SK-N-SH (cell line): ENCODE measurements at regions not wholly inside any gene's neighbourhood (a gene's known extent, or its start where the extent isn't known, plus 50 kb on each side); places are given as distances from the start of the nearest gene placed in this dataset.

Experiments used
- CTCF ChIA-PET: fragments of 300-600, 350-600 bp; formaldehyde crosslinking; extraction: SDS; loops from one replicate; lab custom pipeline; 2021; lab: Yijun Ruan, JAX
- POLR2A ChIA-PET: fragments of 350-600 bp; sonication (Branson Sonifier 250); formaldehyde crosslinking; extraction: SDS; loops from one replicate; lab custom pipeline; 2020; ENCODE audit warnings: antibody characterized with exemption, inconsistent platforms; lab: Yijun Ruan, JAX
- DNase-seq: peaks from one replicate; pipeline ENCODE4 v3.0.0; 2012
- H2AFZ ChIP-seq: fragments of 200-600 bp; sonication (generic); 2 replicates; pipeline ENCODE4 v1.8.1; 2016; ENCODE audit warnings: antibody characterized with exemption, mild to moderate bottlenecking, low read depth
- H3F3A ChIP-seq: fragments of 200-600 bp; sonication (generic); replicated peaks from 2 replicates; pipeline ENCODE3; 2016; ENCODE audit warnings: antibody characterized with exemption, mild to moderate bottlenecking; ENCODE audit not compliant: insufficient read depth
- H3K27ac ChIP-seq, 2 experiments: fragments of 200-500 bp in 1 of 2; fragments of 200-600 bp in 1 of 2; sonication (Bioruptor generic) in 1 of 2; sonication (generic), shearing (Covaris generic) in 1 of 2; 2 replicates each; pipeline versions ENCODE4 v1.5.1 to v1.6.1; 2014 to 2016; ENCODE audit warnings: low read depth in 2 of 2, inconsistent platforms in 1 of 2, low read length in 1 of 2, mild to moderate bottlenecking in 1 of 2, mixed read lengths in 1 of 2
- H3K27me3 ChIP-seq: fragments of 200-600 bp; sonication (generic), shearing (Covaris generic); 2 replicates; pipeline ENCODE4 v1.6.1; 2016; ENCODE audit warnings: mixed run types; ENCODE audit not compliant: insufficient read depth
- H3K36me3 ChIP-seq, 2 experiments: fragments of 200-500 bp in 1 of 2; fragments of 200-600 bp in 1 of 2; sonication (Bioruptor generic) in 1 of 2; sonication (generic) in 1 of 2; replicated peaks in 1 of 2; 2 replicates each; pipeline versions ENCODE3 to v1.5.1; 2014 to 2016; ENCODE audit warnings: low read length in 1 of 2, mild to moderate bottlenecking in 1 of 2; ENCODE audit not compliant: insufficient read depth in 2 of 2, control insufficient read depth in 1 of 2
- H3K4me1 ChIP-seq, 2 experiments: fragments of 200-500 bp in 1 of 2; fragments of 200-600 bp in 1 of 2; sonication (Bioruptor generic) in 1 of 2; sonication (generic), shearing (Covaris generic) in 1 of 2; 2 replicates each; pipeline versions ENCODE4 v1.5.1 to v1.6.1; 2014 to 2016; ENCODE audit warnings: low read depth in 1 of 2, low read length in 1 of 2, mixed run types in 1 of 2; ENCODE audit not compliant: insufficient read depth in 2 of 2, control insufficient read depth in 1 of 2
- H3K4me2 ChIP-seq: fragments of 200-600 bp; sonication (generic), shearing (Covaris generic); 2 replicates; pipeline ENCODE4 v1.6.1; 2017; ENCODE audit warnings: mixed run types
- H3K4me3 ChIP-seq, 2 experiments: fragments of 200-500 bp in 1 of 2; fragments of 200-600 bp in 1 of 2; sonication (Bioruptor generic) in 1 of 2; sonication (generic), shearing (Covaris generic) in 1 of 2; 2 replicates each; pipeline versions ENCODE4 v1.5.1 to v1.8.1; 2014 to 2016; ENCODE audit warnings: low read depth in 2 of 2, inconsistent platforms in 1 of 2, low read length in 1 of 2, mild to moderate bottlenecking in 1 of 2, mixed read lengths in 1 of 2, moderate library complexity in 1 of 2
- H3K79me2 ChIP-seq: fragments of 200-600 bp; sonication (generic); 2 replicates; pipeline ENCODE4 v1.8.1; 2017; ENCODE audit warnings: mild to moderate bottlenecking; ENCODE audit not compliant: insufficient read depth
- H3K9ac ChIP-seq: fragments of 200-600 bp; sonication (generic); 2 replicates; pipeline ENCODE4 v1.6.1; 2017; ENCODE audit warnings: mixed run types
- H3K9me2 ChIP-seq: fragments of 200-600 bp; sonication (generic); 2 replicates; pipeline ENCODE4 v1.6.1; 2017; ENCODE audit warnings: mixed run types
- H3K9me3 ChIP-seq: fragments of 200-600 bp; sonication (generic); 2 replicates; pipeline ENCODE4 v1.6.1; 2017; ENCODE audit warnings: mixed run types, mild to moderate bottlenecking, moderate library complexity
- H4K20me1 ChIP-seq: fragments of 200-600 bp; sonication (generic); 2 replicates; pipeline ENCODE4 v1.6.1; 2017; ENCODE audit warnings: mild to moderate bottlenecking, mixed run types; ENCODE audit not compliant: insufficient read depth
- ELF1 ChIP-seq: IDR thresholded peaks from 2 replicates; pipeline ENCODE4 v1.4.0; 2012
- GABPA ChIP-seq: IDR thresholded peaks from 2 replicates; pipeline ENCODE4 v1.4.0; 2012; ENCODE audit warnings: low read depth, mild to moderate bottlenecking
- GATA2 ChIP-seq: sonication (generic); formaldehyde crosslinking; IDR thresholded peaks from 2 replicates; pipeline ENCODE4 v1.5.0; 2020; ENCODE audit warnings: mild to moderate bottlenecking, missing genetic modification reagents
- JUND ChIP-seq: IDR thresholded peaks from 2 replicates; pipeline ENCODE4 v1.4.0; 2012
- MAX ChIP-seq: IDR thresholded peaks from 2 replicates; pipeline ENCODE4 v1.4.0; 2012; ENCODE audit warnings: low read depth
- MEF2A ChIP-seq: IDR thresholded peaks from 2 replicates; pipeline ENCODE4 v1.4.0; 2012; ENCODE audit warnings: low read depth, borderline replicate concordance
- NRF1 ChIP-seq: IDR thresholded peaks from 2 replicates; pipeline ENCODE4 v1.6.1; 2012; ENCODE audit warnings: low read depth, mild to moderate bottlenecking, low read length
- RFX5 ChIP-seq: IDR thresholded peaks from 2 replicates; pipeline ENCODE4 v1.6.1; 2012; ENCODE audit warnings: mild to moderate bottlenecking, improper control_type of control experiment, low read length
- TAF1 ChIP-seq: IDR thresholded peaks from 2 replicates; pipeline ENCODE4 v1.6.1; 2012; ENCODE audit warnings: low read depth, mild to moderate bottlenecking, low read length, moderate library complexity, borderline replicate concordance
- USF2 ChIP-seq: fragments of 150-350 bp; IDR thresholded peaks from 2 replicates; pipeline ENCODE4 v1.6.1; 2017; ENCODE audit warnings: antibody characterized with exemption, low read length, low read depth, borderline replicate concordance
- ZBTB33 ChIP-seq: IDR thresholded peaks from 2 replicates; pipeline ENCODE4 v1.4.0; 2012; ENCODE audit warnings: low read depth, borderline replicate concordance
- WGBS: methylation state at CpG from one replicate; pipeline ENCODE4 v1.1.6; 2017; ENCODE audit warnings: low lambda C conversion rate; 5-methylcytosine and 5-hydroxymethylcytosine counted together

- no peaks in the 10 kb centered on the region for H3K9me3 ChIP-seq
- ChIA-PET POLR2A (no interaction called here), CTCF (interaction anchor here (0.7 to 2.4 kb wide), 2 partner anchors 15 to 77 kb away, joined by 3 to 10 read pairs; no protein-coding TSS in a partner anchor)
- H3K4me3 ChIP-seq, result no peak overlapping the region
- H3K27me3 ChIP-seq, result no peaks in the 10 kb centered on the region
- TF ChIP-seq NRF1 (no peak), ZBTB33 (no peak), JUND (no peak), ELF1 (no peak), RFX5 (no peak), USF2 (no peak), TAF1 (no peak), MEF2A (no peak)
- H3K79me2 ChIP-seq, result no peaks in the 10 kb centered on the region
- no peak overlapping the region for H3K9ac ChIP-seq
- no peaks in the 10 kb centered on the region for H3F3A ChIP-seq
- H3K4me1 ChIP-seq, result no peaks in the 10 kb centered on the region; a peak in 1 of 4 replicates
- no peak overlapping the region for H3K4me2 ChIP-seq
- no peak overlapping the region for H3K27ac ChIP-seq
- H2AFZ ChIP-seq, result no peak overlapping the region
- no peaks in the 10 kb centered on the region for H4K20me1 ChIP-seq
- no peak for DNase-seq
- no peaks in the 10 kb centered on the region for H3K9me2 ChIP-seq
- no peaks in the 10 kb centered on the region for H3K36me3 ChIP-seq
Observed at GRCh38 chr2:147097747-147098146, 747.1 kb upstream of the ACVR2A start.

- Histone ChIP-seq H3K9ac (no peak overlapping the region), H3K36me3 (no peaks in the 10 kb centered on the region), H3K4me1 (no peaks in the 10 kb centered on the region; a peak in 1 of 4 replicates), H3K27ac (no peak overlapping the region), H3K4me2 (no peak overlapping the region), H3K9me3 (no peaks in the 10 kb centered on the region), H2AFZ (no peak overlapping the region), H3K27me3 (no peaks in the 10 kb centered on the region), H3K4me3 (no peak overlapping the region), H4K20me1 (no peaks in the 10 kb centered on the region), H3K79me2 (no peaks in the 10 kb centered on the region), H3F3A (no peaks in the 10 kb centered on the region), H3K9me2 (no peaks in the 10 kb centered on the region)
- ChIA-PET POLR2A (no interaction called here), CTCF (interaction anchor here (2.4 kb wide), 1 partner anchor 14 kb away, joined by 10 read pairs; no protein-coding TSS in a partner anchor)
- TF ChIP-seq GATA2, result no peak
- DNase-seq, result no peak
Observed at GRCh38 chr2:147096671-147097070, 748.2 kb upstream of the ACVR2A start.

- POLR2A ChIA-PET, result no interaction called here
- Histone ChIP-seq H3K4me1 (no peaks in the 10 kb centered on the region; a peak in 1 of 4 replicates), H3K36me3 (no peaks in the 10 kb centered on the region), H3K9me2 (no peaks in the 10 kb centered on the region), H3K9me3 (no peaks in the 10 kb centered on the region), H3K4me3 (no peak overlapping the region), H3K4me2 (no peak overlapping the region), H3F3A (no peaks in the 10 kb centered on the region), H3K79me2 (no peaks in the 10 kb centered on the region), H3K27ac (no peak overlapping the region), H3K9ac (no peak overlapping the region), H3K27me3 (no peaks in the 10 kb centered on the region), H4K20me1 (no peaks in the 10 kb centered on the region), H2AFZ (no peak overlapping the region)
- no peak for DNase-seq
- CTCF ChIA-PET, result interaction anchor here (1.8 kb wide), 1 partner anchor 12 kb away, joined by 7 read pairs; no protein-coding TSS in a partner anchor
- TF ChIP-seq JUND, result no peak
- no peak for TF ChIP-seq MAX
- TF ChIP-seq GABPA, result no peak
- 5% methylated on average over 2 of the region's 2 CpGs for WGBS
Observed at GRCh38 chr2:147095376-147095775, 749.5 kb upstream of the ACVR2A start.
